ENCODE measurements at regions not wholly inside any gene's neighbourhood (a gene's known extent, or its start where the extent isn't known, plus 50 kb on each side); places are given as distances from the start of the nearest gene placed in this dataset.

DNA sequence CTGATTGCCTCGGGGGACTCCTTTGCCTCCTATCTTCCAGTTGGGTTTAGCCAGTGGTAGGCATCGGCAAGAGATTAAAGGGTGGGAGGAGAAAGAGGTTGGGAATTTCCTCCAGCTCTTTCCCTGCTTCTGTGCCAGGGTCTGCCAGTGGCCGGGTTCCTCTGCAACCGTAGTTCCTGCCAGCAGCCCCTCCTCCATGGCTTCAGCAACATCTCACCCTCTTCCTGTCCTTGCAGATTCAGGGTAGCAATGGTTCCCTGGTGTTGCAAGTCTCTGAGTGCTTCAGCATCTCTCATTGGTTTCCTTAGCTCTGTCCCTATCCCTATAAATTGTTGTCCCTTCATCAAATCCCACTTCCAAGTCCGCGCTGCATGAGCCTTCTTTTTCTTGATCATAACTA is 223.1 kb upstream of the JUN start:
- no peaks in the 10 kb centered on the region for H3K9me3 ChIP-seq (ENCODE audit: low read length)
- H3K4me3 ChIP-seq (ENCODE audit: low read length), result no peak overlapping the region
- no peaks in the 10 kb centered on the region for H3K79me2 ChIP-seq (replicated peaks; ENCODE audit: insufficient read depth, low read length)
- H4K20me1 ChIP-seq (ENCODE audit: insufficient read depth), result no peaks in the 10 kb centered on the region
- H3K9ac ChIP-seq (ENCODE audit: low read length), result no peak overlapping the region
- H3K4me2 ChIP-seq (ENCODE audit: low read length), result no peak overlapping the region
- no peaks in the 10 kb centered on the region for H3F3A ChIP-seq (ENCODE audit: insufficient read depth, low read length, poor library complexity, severe bottlenecking)
- no peak overlapping the region for H3K27ac ChIP-seq (ENCODE audit: low read length)
- no peaks in the 10 kb centered on the region for H3K9me2 ChIP-seq (ENCODE audit: insufficient read depth, low read length)
- TF ChIP-seq, protein P1, sequence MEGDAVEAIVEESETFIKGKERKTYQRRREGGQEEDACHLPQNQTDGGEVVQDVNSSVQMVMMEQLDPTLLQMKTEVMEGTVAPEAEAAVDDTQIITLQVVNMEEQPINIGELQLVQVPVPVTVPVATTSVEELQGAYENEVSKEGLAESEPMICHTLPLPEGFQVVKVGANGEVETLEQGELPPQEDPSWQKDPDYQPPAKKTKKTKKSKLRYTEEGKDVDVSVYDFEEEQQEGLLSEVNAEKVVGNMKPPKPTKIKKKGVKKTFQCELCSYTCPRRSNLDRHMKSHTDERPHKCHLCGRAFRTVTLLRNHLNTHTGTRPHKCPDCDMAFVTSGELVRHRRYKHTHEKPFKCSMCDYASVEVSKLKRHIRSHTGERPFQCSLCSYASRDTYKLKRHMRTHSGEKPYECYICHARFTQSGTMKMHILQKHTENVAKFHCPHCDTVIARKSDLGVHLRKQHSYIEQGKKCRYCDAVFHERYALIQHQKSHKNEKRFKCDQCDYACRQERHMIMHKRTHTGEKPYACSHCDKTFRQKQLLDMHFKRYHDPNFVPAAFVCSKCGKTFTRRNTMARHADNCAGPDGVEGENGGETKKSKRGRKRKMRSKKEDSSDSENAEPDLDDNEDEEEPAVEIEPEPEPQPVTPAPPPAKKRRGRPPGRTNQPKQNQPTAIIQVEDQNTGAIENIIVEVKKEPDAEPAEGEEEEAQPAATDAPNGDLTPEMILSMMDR (IDR thresholded peaks at IDR 0.05; ENCODE audit: poor library complexity, severe bottlenecking), result no peak
- TF ChIP-seq, protein P2, sequence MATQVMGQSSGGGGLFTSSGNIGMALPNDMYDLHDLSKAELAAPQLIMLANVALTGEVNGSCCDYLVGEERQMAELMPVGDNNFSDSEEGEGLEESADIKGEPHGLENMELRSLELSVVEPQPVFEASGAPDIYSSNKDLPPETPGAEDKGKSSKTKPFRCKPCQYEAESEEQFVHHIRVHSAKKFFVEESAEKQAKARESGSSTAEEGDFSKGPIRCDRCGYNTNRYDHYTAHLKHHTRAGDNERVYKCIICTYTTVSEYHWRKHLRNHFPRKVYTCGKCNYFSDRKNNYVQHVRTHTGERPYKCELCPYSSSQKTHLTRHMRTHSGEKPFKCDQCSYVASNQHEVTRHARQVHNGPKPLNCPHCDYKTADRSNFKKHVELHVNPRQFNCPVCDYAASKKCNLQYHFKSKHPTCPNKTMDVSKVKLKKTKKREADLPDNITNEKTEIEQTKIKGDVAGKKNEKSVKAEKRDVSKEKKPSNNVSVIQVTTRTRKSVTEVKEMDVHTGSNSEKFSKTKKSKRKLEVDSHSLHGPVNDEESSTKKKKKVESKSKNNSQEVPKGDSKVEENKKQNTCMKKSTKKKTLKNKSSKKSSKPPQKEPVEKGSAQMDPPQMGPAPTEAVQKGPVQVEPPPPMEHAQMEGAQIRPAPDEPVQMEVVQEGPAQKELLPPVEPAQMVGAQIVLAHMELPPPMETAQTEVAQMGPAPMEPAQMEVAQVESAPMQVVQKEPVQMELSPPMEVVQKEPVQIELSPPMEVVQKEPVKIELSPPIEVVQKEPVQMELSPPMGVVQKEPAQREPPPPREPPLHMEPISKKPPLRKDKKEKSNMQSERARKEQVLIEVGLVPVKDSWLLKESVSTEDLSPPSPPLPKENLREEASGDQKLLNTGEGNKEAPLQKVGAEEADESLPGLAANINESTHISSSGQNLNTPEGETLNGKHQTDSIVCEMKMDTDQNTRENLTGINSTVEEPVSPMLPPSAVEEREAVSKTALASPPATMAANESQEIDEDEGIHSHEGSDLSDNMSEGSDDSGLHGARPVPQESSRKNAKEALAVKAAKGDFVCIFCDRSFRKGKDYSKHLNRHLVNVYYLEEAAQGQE (IDR thresholded peaks at IDR 0.05; ENCODE audit: borderline replicate concordance), result no peak
- TF ChIP-seq SMC3 (conservative IDR thresholded peaks at IDR 0.05; ENCODE audit: poor library complexity), result no peak
- no peaks in the 10 kb centered on the region for H3K36me3 ChIP-seq (ENCODE audit: insufficient read depth, low read length)
- no peaks in the 10 kb centered on the region for H3K27me3 ChIP-seq (ENCODE audit: insufficient read depth, low read depth, low read length)
- no peak overlapping the region for H2AFZ ChIP-seq (ENCODE audit: low read depth, low read length)

GRCh38 chr1:59007429-59007819 is 223.6 kb upstream of the JUN start:
- Histone ChIP-seq H3K36me3 (ENCODE audit: insufficient read depth, low read length) (no peaks in the 10 kb centered on the region), H3K9me2 (ENCODE audit: insufficient read depth, low read length) (no peaks in the 10 kb centered on the region), H3K9ac (ENCODE audit: low read length) (no peak overlapping the region), H3K27me3 (ENCODE audit: insufficient read depth, low read depth, low read length) (no peaks in the 10 kb centered on the region), H3K27ac (ENCODE audit: low read length) (no peak overlapping the region), H3K4me3 (ENCODE audit: low read length) (no peak overlapping the region), H4K20me1 (ENCODE audit: insufficient read depth) (no peaks in the 10 kb centered on the region), H3F3A (ENCODE audit: insufficient read depth, low read length, poor library complexity, severe bottlenecking) (no peaks in the 10 kb centered on the region), H2AFZ (ENCODE audit: low read depth, low read length) (no peak overlapping the region), H3K4me2 (ENCODE audit: low read length) (no peak overlapping the region), H3K79me2 (replicated peaks; ENCODE audit: insufficient read depth, low read length) (no peaks in the 10 kb centered on the region), H3K9me3 (ENCODE audit: low read length) (no peaks in the 10 kb centered on the region)
- TF ChIP-seq RAD21 (conservative IDR thresholded peaks at IDR 0.05), result no peak
- no peak for TF ChIP-seq POLR2AphosphoS5 (IDR thresholded peaks at IDR 0.05)
- no peak for TF ChIP-seq EZH2 (IDR thresholded peaks at IDR 0.05; ENCODE audit: borderline replicate concordance, insufficient read depth, low read length, poor library complexity, severe bottlenecking)
- no peak for TF ChIP-seq SMC3 (conservative IDR thresholded peaks at IDR 0.05; ENCODE audit: poor library complexity)
- TF ChIP-seq EP300 (conservative IDR thresholded peaks at IDR 0.05; ENCODE audit: poor library complexity, severe bottlenecking), result no peak
- TF ChIP-seq, protein P1 (IDR thresholded peaks at IDR 0.05; ENCODE audit: poor library complexity, severe bottlenecking), result no peak
- no peak for TF ChIP-seq TAF1 (IDR thresholded peaks at IDR 0.05; ENCODE audit: low read depth)
- TF ChIP-seq, protein P2 (IDR thresholded peaks at IDR 0.05; ENCODE audit: borderline replicate concordance), result no peak
- TF ChIP-seq MXI1 (conservative IDR thresholded peaks at IDR 0.05; ENCODE audit: poor library complexity, severe bottlenecking), result no peak
